GM19438 (cell line): ENCODE measurements at regions not wholly inside any gene's neighbourhood (a gene's known extent, or its start where the extent isn't known, plus 50 kb on each side); places are given as distances from the start of the nearest gene placed in this dataset.

Experiments
- ATAC-seq: cut with Tn5 transposase; IDR thresholded peaks from one replicate; pipeline ENCODE4 v1.9.1; 2021; ENCODE audit warnings: low read depth; ENCODE audit not compliant: unreplicated experiment

- no peak for ATAC-seq
These were observed 343.7 kb downstream of the GLRX3 start for GRCh38 chr10:130479926-130480325.

- ATAC-seq, result no peak
These were observed 344.3 kb downstream of the GLRX3 start for GRCh38 chr10:130480491-130480890.

- ATAC-seq, result no peak
These were observed 345.1 kb downstream of the GLRX3 start for GRCh38 chr10:130481076-130481930.

- ATAC-seq, result no peak
These were observed 345.7 kb downstream of the GLRX3 start for GRCh38 chr10:130481936-130482335.

- no peak for ATAC-seq
These were observed 347.7 kb downstream of the GLRX3 start for GRCh38 chr10:130483691-130484467.

- ATAC-seq, result no peak
These were observed 348.4 kb downstream of the GLRX3 start for GRCh38 chr10:130484468-130485180.

- ATAC-seq, result no peak
These were observed 349.2 kb downstream of the GLRX3 start for GRCh38 chr10:130485236-130485957.

- no peak for ATAC-seq
These were observed 350.0 kb downstream of the GLRX3 start for GRCh38 chr10:130485958-130486895.

- no peak for ATAC-seq
These were observed 350.7 kb downstream of the GLRX3 start for GRCh38 chr10:130486906-130487305.

GRCh38 chr10:130487566-130487965 lies 351.4 kb downstream of the GLRX3 start:
- no peak for ATAC-seq

- no peak for ATAC-seq
These were observed 353.7 kb downstream of the GLRX3 start for GRCh38 chr10:130489891-130490290.

GRCh38 chr10:130491011-130491692 lies 355.0 kb downstream of the GLRX3 start:
- no peak for ATAC-seq

GRCh38 chr10:130491693-130492050 lies 355.5 kb downstream of the GLRX3 start:
- no peak for ATAC-seq

GRCh38 chr10:130492266-130492934 lies 356.2 kb downstream of the GLRX3 start:
- no peak for ATAC-seq

- no peak for ATAC-seq
These were observed 356.8 kb downstream of the GLRX3 start for GRCh38 chr10:130493021-130493420.

- no peak for ATAC-seq
These were observed 357.4 kb downstream of the GLRX3 start for GRCh38 chr10:130493446-130494145.

- no peak for ATAC-seq
These were observed 359.1 kb downstream of the GLRX3 start for GRCh38 chr10:130495116-130495862.
